Erythroblast (primary cell): ENCODE measurements at regions not wholly inside any gene's neighbourhood (a gene's known extent, or its start where the extent isn't known, plus 50 kb on each side); places are given as distances from the start of the nearest gene placed in this dataset.

Source experiments
- GATA1 ChIP-seq: IDR thresholded peaks from 2 replicates; pipeline ENCODE4 v1.6.1; 2011; ENCODE audit warnings: low read depth, mild to moderate bottlenecking, control low read depth, low read length, moderate library complexity
- POLR2A ChIP-seq: IDR thresholded peaks from 2 replicates; pipeline ENCODE4 v1.6.1; 2011; ENCODE audit warnings: mild to moderate bottlenecking, low read length

GRCh38 chr1:14282707-14283106 lies 315.8 kb upstream of the KAZN start:
- TF ChIP-seq POLR2A: no peak
- TF ChIP-seq GATA1: no peak
